Peyer's patch (tissue), 4 donors: ENCODE measurements at regions not wholly inside any gene's neighbourhood (a gene's known extent, or its start where the extent isn't known, plus 50 kb on each side); places are given as distances from the start of the nearest gene placed in this dataset.
A peak's percentile ranks its signal among the peaks of the same experiment; 100 is the strongest.

Experiments
- DNase-seq, 3 donors: peaks; one replicate each; pipeline ENCODE4 v3.0.0-alpha.2; 2017 to 2019
- H3K27ac ChIP-seq, 4 donors: fragments of 200-600 bp; sonication (generic); one replicate each; pipeline ENCODE4 v1.5.1; 2016 to 2019
- H3K27me3 ChIP-seq, 2 donors: fragments of 200-600 bp; sonication (generic); one replicate each; pipeline ENCODE4 v1.5.1; 2019
- H3K36me3 ChIP-seq, 3 donors: fragments of 200-600 bp; sonication (generic); one replicate each; pipeline ENCODE4 v1.5.1; 2016 to 2019
- H3K4me1 ChIP-seq, 4 donors: fragments of 200-600 bp; sonication (generic); one replicate each; pipeline ENCODE4 v1.5.1; 2016 to 2019
- H3K4me3 ChIP-seq, 4 donors: fragments of 200-600 bp; sonication (generic); 1 replicate in 3 of 4; 2 replicates in 1 of 4; pipeline ENCODE4 v1.5.1; 2016 to 2019; ENCODE audit warnings: mild to moderate bottlenecking in 1 of 4
- H3K9me3 ChIP-seq, 4 donors: fragments of 200-600 bp; sonication (generic); one replicate each; pipeline ENCODE4 v1.5.1; 2016 to 2019; ENCODE audit warnings: mild to moderate bottlenecking in 1 of 4
- CTCF ChIP-seq, 6 experiments: fragments of 450-650 bp in 4 of 6; fragments of 200-600 bp in 2 of 6; sonication (generic) in 1 of 6; IDR thresholded peaks; one replicate each; pipeline ENCODE4 v1.5.1; 2017 to 2019; ENCODE audit warnings: antibody characterized with exemption in 6 of 6, mild to moderate bottlenecking in 3 of 6, moderate library complexity in 1 of 6
- POLR2A ChIP-seq, 2 donors: fragments of 450-650 bp; IDR thresholded peaks; one replicate each; pipeline ENCODE4 v1.5.1; 2017; ENCODE audit warnings: antibody characterized with exemption in 2 of 2, mild to moderate bottlenecking in 2 of 2, moderate library complexity in 2 of 2

- no peaks in the 10 kb centered on the region for H3K4me1 ChIP-seq
- no peak overlapping the region for H3K27ac ChIP-seq
- H3K36me3 ChIP-seq, result no peaks in the 10 kb centered on the region
- H3K27me3 ChIP-seq, result no peaks in the 10 kb centered on the region
- DNase-seq, result peak in 2 of 3 donors; percentile 60
- H3K4me3 ChIP-seq, result no peak overlapping the region
- no peak for TF ChIP-seq POLR2A (IDR thresholded peaks at IDR 0.05)
- TF ChIP-seq CTCF (IDR thresholded peaks at IDR 0.05), result no peak
- H3K9me3 ChIP-seq, result no peaks in the 10 kb centered on the region
Observed at GRCh38 chr5:160175438-160176218, 53.7 kb upstream of the FABP6 start.

GRCh38 chr5:160174780-160175437, 54.4 kb upstream of the FABP6 start:
- no peaks in the 10 kb centered on the region for H3K36me3 ChIP-seq
- no peak overlapping the region for H3K4me3 ChIP-seq
- H3K9me3 ChIP-seq, result no peaks in the 10 kb centered on the region
- H3K4me1 ChIP-seq, result no peaks in the 10 kb centered on the region
- H3K27ac ChIP-seq, result no peak overlapping the region
- TF ChIP-seq POLR2A (IDR thresholded peaks at IDR 0.05), result no peak
- DNase-seq, result no peak
- H3K27me3 ChIP-seq, result no peaks in the 10 kb centered on the region

- TF ChIP-seq CTCF (IDR thresholded peaks at IDR 0.05) (no peak), POLR2A (IDR thresholded peaks at IDR 0.05) (no peak)
- Histone ChIP-seq H3K9me3 (no peaks in the 10 kb centered on the region), H3K27ac (no peak overlapping the region), H3K4me1 (no peaks in the 10 kb centered on the region), H3K4me3 (no peak overlapping the region), H3K27me3 (no peaks in the 10 kb centered on the region), H3K36me3 (no peaks in the 10 kb centered on the region)
- no peak for DNase-seq
Observed at GRCh38 chr5:160174290-160174689, 55.0 kb upstream of the FABP6 start.

- TF ChIP-seq POLR2A (IDR thresholded peaks at IDR 0.05) (no peak), CTCF (IDR thresholded peaks at IDR 0.05) (no peak)
- H3K4me1 ChIP-seq, result no peaks in the 10 kb centered on the region
Observed at GRCh38 chr5:160171666-160172065, 52.4 kb upstream of the PWWP2A start.

GRCh38 chr5:160169326-160169725, 50.1 kb upstream of the PWWP2A start:
- DNase-seq, result no peak
- H3K4me3 ChIP-seq, result no peak overlapping the region
- peaks cover 0 to 7% (median 0%) of the 10 kb centered on the region in 4 donors for H3K4me1 ChIP-seq
- H3K27ac ChIP-seq, result no peak overlapping the region
- H3K36me3 ChIP-seq, result no peaks in the 10 kb centered on the region
- H3K27me3 ChIP-seq, result no peaks in the 10 kb centered on the region
- no peaks in the 10 kb centered on the region for H3K9me3 ChIP-seq
- TF ChIP-seq POLR2A (IDR thresholded peaks at IDR 0.05) (no peak), CTCF (IDR thresholded peaks at IDR 0.05) (no peak)

More at GRCh38 chr5:160171666-160172065, 52.4 kb upstream of the PWWP2A start:
- Histone ChIP-seq H3K27ac (no peak overlapping the region), H3K4me3 (no peak overlapping the region), H3K9me3 (no peaks in the 10 kb centered on the region), H3K36me3 (no peaks in the 10 kb centered on the region), H3K27me3 (no peaks in the 10 kb centered on the region)
- no peak for DNase-seq
